Lung (tissue), 11 donors: ENCODE measurements at regions not wholly inside any gene's neighbourhood (a gene's known extent, or its start where the extent isn't known, plus 50 kb on each side); places are given as distances from the start of the nearest gene placed in this dataset.

Experiments
- ATAC-seq: fragments of 200-7000 bp; cut with Tn5 transposase; one replicate; pipeline ENCODE4 v1.9.1; 2020; ENCODE audit warnings: moderate number of reproducible peaks; ENCODE audit not compliant: insufficient read depth, low FRiP score
- DNase-seq, 3 donors: peaks; one replicate each; pipeline ENCODE4 v3.0.0-alpha.2; 2013 to 2017
- H3K27ac ChIP-seq, 2 donors: one replicate each; pipeline ENCODE4 v1.5.1; 2013; ENCODE audit warnings: mild to moderate bottlenecking in 2 of 2, moderate library complexity in 2 of 2, control low read depth in 1 of 2, inconsistent platforms in 1 of 2, low read depth in 1 of 2, low read length in 1 of 2
- H3K27me3 ChIP-seq, 3 donors: one replicate each; pipeline ENCODE4 v1.5.1; 2013; ENCODE audit warnings: low read length in 2 of 3; ENCODE audit not compliant: control insufficient read depth in 3 of 3, insufficient read depth in 3 of 3
- H3K36me3 ChIP-seq, 4 donors: one replicate each; pipeline ENCODE4 v1.5.1; 2013; ENCODE audit warnings: low read length in 4 of 4, mild to moderate bottlenecking in 1 of 4, moderate library complexity in 1 of 4; ENCODE audit not compliant: control insufficient read depth in 4 of 4, insufficient read depth in 4 of 4
- H3K4me1 ChIP-seq, 5 donors: one replicate each; pipeline ENCODE4 v1.5.1; 2013; ENCODE audit warnings: low read length in 5 of 5, mild to moderate bottlenecking in 2 of 5, moderate library complexity in 1 of 5; ENCODE audit not compliant: control insufficient read depth in 5 of 5, insufficient read depth in 5 of 5
- H3K4me3 ChIP-seq: one replicate; pipeline ENCODE4 v1.5.1; 2013; ENCODE audit warnings: mild to moderate bottlenecking, control low read depth, moderate library complexity
- H3K9ac ChIP-seq, 2 donors: one replicate each; pipeline ENCODE4 v1.5.1; 2013; ENCODE audit warnings: low read length in 2 of 2, control low read depth in 1 of 2; ENCODE audit not compliant: insufficient read depth in 1 of 2
- H3K9me3 ChIP-seq, 4 donors: one replicate each; pipeline ENCODE4 v1.5.1; 2013; ENCODE audit warnings: low read length in 3 of 4, mild to moderate bottlenecking in 1 of 4, moderate library complexity in 1 of 4; ENCODE audit not compliant: control insufficient read depth in 4 of 4, insufficient read depth in 3 of 4
- WGBS, 2 donors: extraction: QIAGEN DNeasy Blood & Tissue Kit; methylation state at CpG; one replicate each; pipeline ENCODE4 v1.1.7; 2013; 5-methylcytosine and 5-hydroxymethylcytosine counted together
- TF ChIP-seq, protein P1 (sequence below): IDR thresholded peaks from 2 replicates; pipeline ENCODE4 v1.5.1; 2012; ENCODE audit warnings: mild to moderate bottlenecking; ENCODE audit errors: control extremely low read depth, extremely low read depth
- donor health status: control.
- donor health status: control.
- donor health status: Bipolar disorder and iron deficiency.
- donor health status: healthy.
- donor health status: DM: yes; HTN: yes; CAD: no.

DNA sequence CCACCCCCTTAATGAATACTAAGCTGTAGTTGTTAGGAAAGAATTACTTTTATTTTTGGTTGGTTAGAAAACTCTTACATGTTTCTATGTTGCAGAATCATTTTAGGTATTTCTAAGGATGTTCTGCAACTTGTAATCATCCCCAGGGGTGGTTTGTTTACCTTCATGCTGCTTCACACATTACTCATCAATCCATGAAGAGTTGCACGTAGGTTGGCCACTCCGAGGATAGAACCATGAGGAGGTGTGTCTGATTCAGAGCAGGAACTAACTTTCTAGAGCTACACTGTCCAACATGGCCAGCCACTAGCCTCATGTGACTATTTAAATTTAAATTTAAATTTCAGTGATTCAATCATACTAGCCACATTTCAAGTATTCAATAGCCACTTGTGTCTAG lies 127.2 kb upstream of the FRMPD4 start:
- peaks cover 0 to 11% (median 7%) of the 10 kb centered on the region in 3 donors for H3K27me3 ChIP-seq
- WGBS, 2 donors, result 70 to 87% methylated on average over 2 of the region's 2 CpGs
- no peak overlapping the region for H3K27ac ChIP-seq
- no peaks in the 10 kb centered on the region for H3K9me3 ChIP-seq
- TF ChIP-seq, protein P1, sequence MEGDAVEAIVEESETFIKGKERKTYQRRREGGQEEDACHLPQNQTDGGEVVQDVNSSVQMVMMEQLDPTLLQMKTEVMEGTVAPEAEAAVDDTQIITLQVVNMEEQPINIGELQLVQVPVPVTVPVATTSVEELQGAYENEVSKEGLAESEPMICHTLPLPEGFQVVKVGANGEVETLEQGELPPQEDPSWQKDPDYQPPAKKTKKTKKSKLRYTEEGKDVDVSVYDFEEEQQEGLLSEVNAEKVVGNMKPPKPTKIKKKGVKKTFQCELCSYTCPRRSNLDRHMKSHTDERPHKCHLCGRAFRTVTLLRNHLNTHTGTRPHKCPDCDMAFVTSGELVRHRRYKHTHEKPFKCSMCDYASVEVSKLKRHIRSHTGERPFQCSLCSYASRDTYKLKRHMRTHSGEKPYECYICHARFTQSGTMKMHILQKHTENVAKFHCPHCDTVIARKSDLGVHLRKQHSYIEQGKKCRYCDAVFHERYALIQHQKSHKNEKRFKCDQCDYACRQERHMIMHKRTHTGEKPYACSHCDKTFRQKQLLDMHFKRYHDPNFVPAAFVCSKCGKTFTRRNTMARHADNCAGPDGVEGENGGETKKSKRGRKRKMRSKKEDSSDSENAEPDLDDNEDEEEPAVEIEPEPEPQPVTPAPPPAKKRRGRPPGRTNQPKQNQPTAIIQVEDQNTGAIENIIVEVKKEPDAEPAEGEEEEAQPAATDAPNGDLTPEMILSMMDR, result no peak
- no peaks in the 10 kb centered on the region for H3K36me3 ChIP-seq
- no peak for DNase-seq
- H3K9ac ChIP-seq, result no peak overlapping the region
- no peak overlapping the region for H3K4me3 ChIP-seq
- H3K4me1 ChIP-seq, result no peaks in the 10 kb centered on the region
- ATAC-seq, result no peak

DNA sequence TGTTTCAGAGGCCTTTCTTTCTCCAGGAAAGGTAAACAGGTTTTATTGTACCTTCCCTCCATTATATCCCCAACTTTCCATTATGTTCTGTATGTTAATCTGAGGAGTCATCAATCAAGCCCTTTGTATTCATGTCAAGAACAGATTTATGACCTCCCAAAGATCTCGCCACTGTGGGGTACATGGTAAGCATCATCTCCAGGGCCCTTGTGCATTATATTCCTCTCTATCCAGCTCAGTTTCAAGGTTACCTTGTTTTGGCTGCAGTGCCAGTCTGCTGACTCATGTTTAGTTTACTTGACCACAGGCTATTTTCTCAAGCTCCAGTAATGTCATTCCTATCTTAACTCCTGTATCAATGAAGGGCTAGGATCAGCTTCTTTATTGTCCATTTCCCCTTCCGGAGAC lies 125.1 kb upstream of the FRMPD4 start:
- Histone ChIP-seq H3K4me1 (no peaks in the 10 kb centered on the region), H3K4me3 (no peak overlapping the region), H3K9ac (no peak overlapping the region), H3K27me3 (peaks cover 0 to 11% (median 7%) of the 10 kb centered on the region in 3 donors), H3K36me3 (no peaks in the 10 kb centered on the region), H3K9me3 (no peaks in the 10 kb centered on the region), H3K27ac (no peak overlapping the region)
- DNase-seq (no peak), ATAC-seq (no peak)
- TF ChIP-seq, protein P1, result no peak
- 59 to 61% methylated on average over 2 of the region's 2 CpGs for WGBS, 2 donors

DNA sequence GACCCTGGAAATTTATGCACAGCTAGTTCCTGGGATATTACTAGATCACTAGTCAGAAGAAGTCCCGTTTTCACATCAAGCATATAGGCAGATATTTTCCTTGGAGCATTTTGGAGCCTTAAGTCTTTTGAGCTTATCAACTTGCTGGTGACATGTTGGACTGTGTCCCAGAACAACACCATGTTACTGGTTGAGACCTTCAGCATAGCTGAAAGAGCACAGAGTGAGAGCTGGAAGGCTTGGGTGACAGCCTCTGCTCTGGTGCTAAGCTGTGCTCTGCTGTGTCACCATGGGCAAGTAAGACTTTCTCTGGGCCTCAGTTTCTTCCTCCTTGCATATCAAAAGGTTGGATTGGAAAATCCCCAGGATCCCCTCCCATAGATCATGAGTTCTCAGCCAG lies 116.6 kb upstream of the FRMPD4 start:
- Histone ChIP-seq H3K36me3 (no peaks in the 10 kb centered on the region), H3K27me3 (peaks cover 0 to 13% (median 7%) of the 10 kb centered on the region in 3 donors), H3K27ac (no peak overlapping the region), H3K9ac (no peak overlapping the region), H3K4me3 (no peak overlapping the region), H3K9me3 (peaks cover 0 to 3% (median 0%) of the 10 kb centered on the region in 4 donors), H3K4me1 (no peaks in the 10 kb centered on the region)
- TF ChIP-seq, protein P1, result no peak
- 56 to 68% methylated on average over 1 of the region's 1 CpG for WGBS, 2 donors
- DNase-seq, result peak; percentile 16 to 78 (median 52)
- no peak for ATAC-seq

DNA sequence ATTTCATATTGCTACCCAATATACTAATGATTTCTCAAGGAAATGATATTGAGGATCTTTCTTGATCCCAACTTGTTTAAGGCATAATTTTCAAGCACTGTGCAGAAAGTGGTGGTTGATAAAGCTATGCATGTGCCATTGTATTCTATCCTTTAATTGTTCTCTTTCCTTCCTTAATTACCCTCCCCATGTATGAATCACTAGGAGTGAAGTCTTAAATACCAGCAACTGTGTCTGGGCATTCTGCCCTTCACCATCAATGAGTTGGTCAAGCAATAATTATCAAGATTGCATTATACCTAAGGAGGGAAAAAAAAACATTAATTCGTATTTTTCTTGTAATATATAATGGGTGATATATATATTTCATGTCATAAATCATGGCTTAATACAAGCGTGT lies 111.8 kb upstream of the FRMPD4 start:
- 67 to 89% methylated on average over 2 of the region's 2 CpGs for WGBS, 2 donors
- Histone ChIP-seq H3K27me3 (peaks cover 0 to 12% (median 10%) of the 10 kb centered on the region in 3 donors), H3K9me3 (peaks cover 0 to 1% (median 0%) of the 10 kb centered on the region in 4 donors), H3K36me3 (no peaks in the 10 kb centered on the region), H3K27ac (no peak overlapping the region), H3K4me3 (no peak overlapping the region), H3K4me1 (no peaks in the 10 kb centered on the region), H3K9ac (no peak overlapping the region)
- ATAC-seq (no peak), DNase-seq (no peak)
- TF ChIP-seq, protein P1, result no peak
